HCT116 (cell line): ENCODE measurements at regions not wholly inside any gene's neighbourhood (a gene's known extent, or its start where the extent isn't known, plus 50 kb on each side); places are given as distances from the start of the nearest gene placed in this dataset.

ENCODE experiments used
- ATAC-seq: fragments of 200-7000 bp; cut with Tn5 transposase; 2 replicates; pipeline ENCODE4 v1.9.1; 2020; ENCODE audit warnings: mild to moderate bottlenecking, moderate library complexity
- BruUV-seq: library from RNA; stranded (reverse); fragments of 400-500 nt; replicated peaks from 2 replicates; lab custom pipeline; 2021; lab: Mats Ljungman, UMichigan
- CTCF ChIA-PET: fragments of 300-600 bp; sonication (Branson Sonifier 250); formaldehyde crosslinking; loops from one replicate; lab custom pipeline; 2021; ENCODE audit warnings: antibody characterized with exemption; lab: Charles Lee
- POLR2A ChIA-PET: fragments of 300-600, 350-600 bp; sonication (Branson Sonifier 250); formaldehyde crosslinking; loops from one replicate; lab custom pipeline; 2021; ENCODE audit warnings: antibody characterized with exemption; lab: Charles Lee
- RAD21 ChIA-PET, 2 experiments: fragments of 300-600 bp; sonication (Branson Sonifier 250); formaldehyde crosslinking; loops; one replicate each; lab custom pipeline; 2023; ENCODE audit warnings: low total read pairs in 2 of 2; ENCODE audit not compliant: uncharacterized antibody in 2 of 2, unreplicated experiment in 2 of 2, low non-redundant PET in 1 of 2; lab: Charles Lee
- DNase-seq: peaks from one replicate; pipeline ENCODE4 v3.0.0-alpha.2; 2010; ENCODE audit warnings: low read depth, low spot score
- H2AFZ ChIP-seq: fragments of 200-600 bp; shearing (Covaris generic), sonication (generic); 2 replicates; pipeline ENCODE4 v1.6.1; 2017; ENCODE audit warnings: low read depth, mixed run types, mixed read lengths, antibody characterized with exemption, low read length; ENCODE audit not compliant: poor library complexity, severe bottlenecking
- H3K27ac ChIP-seq: 2 replicates; pipeline ENCODE4 v1.5.1; 2012; ENCODE audit warnings: low read depth, low read length
- H3K27me3 ChIP-seq: fragments of 200-600 bp; sonication (generic); 2 replicates; pipeline ENCODE4 v1.6.1; 2016; ENCODE audit warnings: mixed run types, low read length, mixed read lengths; ENCODE audit not compliant: insufficient read depth
- H3K36me3 ChIP-seq, 2 experiments: fragments of 200-500 bp in 1 of 2; fragments of 200-600 bp in 1 of 2; sonication (Bioruptor generic) in 1 of 2; sonication (generic) in 1 of 2; 2 replicates each; pipeline versions ENCODE4 v1.5.1 to v1.6.1; 2014 to 2016; ENCODE audit warnings: low read length in 2 of 2, inconsistent platforms in 1 of 2, mixed read lengths in 1 of 2, mixed run types in 1 of 2; ENCODE audit not compliant: insufficient read depth in 2 of 2, control insufficient read depth in 1 of 2
- H3K4me1 ChIP-seq, 2 experiments: fragments of 200-600 bp in 1 of 2; sonication (generic) in 1 of 2; 2 replicates each; pipeline versions ENCODE4 v1.5.1 to v1.6.1; 2012 to 2017; ENCODE audit warnings: low read length in 2 of 2, inconsistent platforms in 1 of 2, mild to moderate bottlenecking in 1 of 2, mixed read lengths in 1 of 2, mixed run types in 1 of 2, moderate library complexity in 1 of 2; ENCODE audit not compliant: insufficient read depth in 2 of 2, control insufficient read depth in 1 of 2
- H3K4me2 ChIP-seq: fragments of 200-600 bp; sonication (generic); 2 replicates; pipeline ENCODE4 v1.6.1; 2017; ENCODE audit warnings: mixed run types, low read length, mixed read lengths
- H3K4me3 ChIP-seq, 2 experiments: fragments of 200-600 bp in 1 of 2; sonication (generic) in 1 of 2; replicated peaks in 1 of 2; 2 replicates each; pipeline ENCODE4 v1.5.1; 2011 to 2016; ENCODE audit warnings: low read length in 2 of 2, control low read depth in 1 of 2, low read depth in 1 of 2, mild to moderate bottlenecking in 1 of 2, mixed read lengths in 1 of 2, mixed run types in 1 of 2
- H3K79me2 ChIP-seq: fragments of 200-600 bp; sonication (generic); 2 replicates; pipeline ENCODE4 v1.6.1; 2017; ENCODE audit warnings: mild to moderate bottlenecking, mixed run types, low read length, moderate library complexity, mixed read lengths; ENCODE audit not compliant: insufficient read depth
- H3K9ac ChIP-seq: fragments of 200-600 bp; sonication (generic); 2 replicates; pipeline ENCODE4 v1.6.1; 2016; ENCODE audit warnings: low read length, mixed read lengths
- H3K9me2 ChIP-seq: fragments of 200-600 bp; sonication (generic), shearing (Covaris generic); 2 replicates; pipeline ENCODE4 v1.6.1; 2017; ENCODE audit warnings: mixed run types, mild to moderate bottlenecking, moderate library complexity; ENCODE audit not compliant: insufficient read depth
- H3K9me3 ChIP-seq, 2 experiments: fragments of 200-500 bp in 1 of 2; fragments of 200-600 bp in 1 of 2; sonication (Bioruptor generic) in 1 of 2; sonication (generic) in 1 of 2; 2 replicates each; pipeline ENCODE4 v1.6.1; 2014 to 2017; ENCODE audit warnings: low read length in 2 of 2, mixed read lengths in 2 of 2, inconsistent platforms in 1 of 2, low read depth in 1 of 2, mild to moderate bottlenecking in 1 of 2, mixed run types in 1 of 2, moderate library complexity in 1 of 2; ENCODE audit not compliant: control insufficient read depth in 1 of 2, insufficient read depth in 1 of 2
- H4K20me1 ChIP-seq: fragments of 200-600 bp; sonication (generic), shearing (Covaris generic); 2 replicates; pipeline ENCODE4 v1.6.1; 2017; ENCODE audit warnings: mixed run types, mild to moderate bottlenecking, moderate library complexity; ENCODE audit not compliant: insufficient read depth
- CEBPB ChIP-seq: IDR thresholded peaks from 2 replicates; pipeline ENCODE4 v1.6.1; 2012; ENCODE audit warnings: low read depth
- FOSL1 ChIP-seq: IDR thresholded peaks from 2 replicates; pipeline ENCODE4 v1.6.1; 2012; ENCODE audit warnings: low read depth
- MAX ChIP-seq: IDR thresholded peaks from 2 replicates; pipeline ENCODE4 v1.6.1; 2012
- RAD21 ChIP-seq: IDR thresholded peaks from 2 replicates; pipeline ENCODE4 v1.6.1; 2012; ENCODE audit warnings: low read depth, mild to moderate bottlenecking
- REST ChIP-seq: IDR thresholded peaks from 2 replicates; pipeline ENCODE4 v1.6.1; 2012; ENCODE audit warnings: low read depth
- SRF ChIP-seq: IDR thresholded peaks from 2 replicates; pipeline ENCODE4 v1.6.1; 2012; ENCODE audit warnings: low read depth
- TCF7L2 ChIP-seq: IDR thresholded peaks from 2 replicates; pipeline ENCODE4 v1.7.0; 2011; ENCODE audit warnings: borderline replicate concordance, inconsistent platforms; ENCODE audit not compliant: insufficient read depth, insufficient read length; ENCODE audit errors: extremely low read depth
- YY1 ChIP-seq: IDR thresholded peaks from 2 replicates; pipeline ENCODE4 v1.6.1; 2011; ENCODE audit warnings: low read length, low read depth, moderate library complexity, mild to moderate bottlenecking; ENCODE audit not compliant: insufficient replicate concordance; ENCODE audit errors: extremely low read depth
- intact Hi-C: fragments of 100-400 bp; cut with micrococcal nuclease; formaldehyde crosslinking; loops from 2 replicates; pipeline ENCODE4 v1.10.0; 2022

GRCh38 chr14:29043737-29044136 lies 277.1 kb downstream of the FOXG1 start:
- H3K4me1 ChIP-seq, result no peaks in the 10 kb centered on the region
- no peaks in the 10 kb centered on the region for H3K9me2 ChIP-seq
- no peaks in the 10 kb centered on the region for H3K79me2 ChIP-seq
- H3K9me3 ChIP-seq, result peaks cover 6 to 16% of the 10 kb centered on the region in 2 experiments; a peak in 2 of 4 replicates
- H3K4me3 ChIP-seq, result no peak overlapping the region
- no TSS peak for BruUV-seq
- POLR2A ChIA-PET, result no interaction called here
- TF ChIP-seq MAX (no peak), YY1 (no peak), REST (no peak), FOSL1 (no peak), RAD21 (no peak), CEBPB (no peak), SRF (no peak), TCF7L2 (no peak)
- no peaks in the 10 kb centered on the region for H4K20me1 ChIP-seq
- no peak overlapping the region for H3K4me2 ChIP-seq
- H2AFZ ChIP-seq, result no peak overlapping the region
- H3K27me3 ChIP-seq, result no peaks in the 10 kb centered on the region
- ATAC-seq (no peak), DNase-seq (no peak)
- RAD21 ChIA-PET, result no interaction called here
- intact Hi-C loops, result no loop called here
- no peaks in the 10 kb centered on the region for H3K36me3 ChIP-seq
- CTCF ChIA-PET, result no interaction called here
- no peak overlapping the region for H3K9ac ChIP-seq
- H3K27ac ChIP-seq, result no peak overlapping the region
